B cell (primary cell): ENCODE measurements at regions not wholly inside any gene's neighbourhood (a gene's known extent, or its start where the extent isn't known, plus 50 kb on each side); places are given as distances from the start of the nearest gene placed in this dataset.

ENCODE experiments used
- EZH2 ChIP-seq: IDR thresholded peaks from 2 replicates; pipeline ENCODE4 v1.6.1; 2012; ENCODE audit warnings: borderline replicate concordance, low read depth, mild to moderate bottlenecking, moderate library complexity, low read length; ENCODE audit not compliant: insufficient read depth, poor library complexity, severe bottlenecking
- TF ChIP-seq, protein P1 (sequence below): fragments of 200-600 bp; IDR thresholded peaks from one replicate; pipeline ENCODE4 v1.8.0; 2022; ENCODE audit warnings: antibody characterized with exemption, mild to moderate bottlenecking

- no peak for TF ChIP-seq EZH2
- TF ChIP-seq, protein P1, sequence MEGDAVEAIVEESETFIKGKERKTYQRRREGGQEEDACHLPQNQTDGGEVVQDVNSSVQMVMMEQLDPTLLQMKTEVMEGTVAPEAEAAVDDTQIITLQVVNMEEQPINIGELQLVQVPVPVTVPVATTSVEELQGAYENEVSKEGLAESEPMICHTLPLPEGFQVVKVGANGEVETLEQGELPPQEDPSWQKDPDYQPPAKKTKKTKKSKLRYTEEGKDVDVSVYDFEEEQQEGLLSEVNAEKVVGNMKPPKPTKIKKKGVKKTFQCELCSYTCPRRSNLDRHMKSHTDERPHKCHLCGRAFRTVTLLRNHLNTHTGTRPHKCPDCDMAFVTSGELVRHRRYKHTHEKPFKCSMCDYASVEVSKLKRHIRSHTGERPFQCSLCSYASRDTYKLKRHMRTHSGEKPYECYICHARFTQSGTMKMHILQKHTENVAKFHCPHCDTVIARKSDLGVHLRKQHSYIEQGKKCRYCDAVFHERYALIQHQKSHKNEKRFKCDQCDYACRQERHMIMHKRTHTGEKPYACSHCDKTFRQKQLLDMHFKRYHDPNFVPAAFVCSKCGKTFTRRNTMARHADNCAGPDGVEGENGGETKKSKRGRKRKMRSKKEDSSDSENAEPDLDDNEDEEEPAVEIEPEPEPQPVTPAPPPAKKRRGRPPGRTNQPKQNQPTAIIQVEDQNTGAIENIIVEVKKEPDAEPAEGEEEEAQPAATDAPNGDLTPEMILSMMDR: no peak
Observed at GRCh38 chr22:44600207-44600785, 101.7 kb upstream of the PRR5 start.
